HG03066 (cell line): ENCODE measurements at regions not wholly inside any gene's neighbourhood (a gene's known extent, or its start where the extent isn't known, plus 50 kb on each side); places are given as distances from the start of the nearest gene placed in this dataset.

ENCODE experiments used
- ATAC-seq: cut with Tn5 transposase; IDR thresholded peaks from one replicate; pipeline ENCODE4 v1.9.1; 2021; ENCODE audit warnings: low read depth; ENCODE audit not compliant: unreplicated experiment

DNA sequence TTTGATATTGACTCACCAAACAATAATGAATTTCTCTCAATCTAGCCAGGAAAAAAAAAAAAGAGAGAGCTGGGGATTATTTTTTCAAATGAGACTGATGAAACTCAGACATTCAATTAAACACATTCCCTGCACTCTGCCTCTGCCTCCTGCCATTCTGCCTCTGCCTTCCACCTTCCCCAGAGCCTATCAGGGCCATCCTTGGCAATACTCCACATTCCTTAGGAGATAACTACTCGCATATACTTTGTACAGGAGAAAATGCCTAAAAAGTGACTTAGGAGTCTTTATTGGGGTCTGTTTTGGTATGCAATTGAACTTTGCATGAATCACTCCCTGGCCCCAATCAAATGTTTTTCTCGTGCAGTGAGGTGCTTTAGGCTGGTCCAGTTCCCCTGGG is 246.6 kb upstream of the PLET1 start:
- ATAC-seq: no peak

DNA sequence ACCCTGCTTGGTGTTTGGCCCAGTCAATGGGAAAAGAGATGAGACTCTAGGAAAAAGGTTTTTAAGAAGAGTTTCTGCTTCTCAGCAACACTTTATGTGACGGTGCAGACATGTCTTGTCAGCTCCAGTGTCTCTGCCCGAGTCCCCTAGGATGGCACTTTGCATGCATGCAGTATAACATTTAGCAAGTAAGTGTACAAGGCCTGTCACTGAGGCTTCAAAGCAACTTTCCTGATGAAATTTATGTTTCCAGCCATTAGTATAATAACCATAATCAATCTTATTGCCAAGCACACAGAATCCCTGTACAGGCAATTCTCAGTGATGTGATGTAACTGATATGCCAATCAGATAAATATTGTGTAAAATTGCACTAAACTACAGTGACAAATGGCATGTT is 248.1 kb upstream of the PLET1 start:
- no peak for ATAC-seq

DNA sequence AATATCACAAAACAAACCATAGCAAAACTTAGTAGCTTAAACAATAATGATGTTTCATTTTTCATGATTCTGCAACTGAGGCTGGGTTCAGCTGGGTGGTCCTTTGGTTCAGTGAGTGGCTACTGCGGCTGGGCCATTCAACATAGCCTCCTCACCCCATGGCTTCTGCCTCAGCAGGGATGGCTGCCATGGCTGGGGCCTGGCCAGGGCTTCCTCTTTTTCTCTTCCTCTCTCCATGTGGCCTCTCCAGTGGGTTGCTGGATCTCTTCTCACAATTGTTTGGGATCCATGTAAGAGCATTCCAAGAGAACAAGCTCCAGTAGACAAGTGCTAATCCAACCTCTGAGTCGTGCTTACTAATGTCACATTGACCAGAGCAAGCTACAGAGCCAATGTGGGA is 248.6 kb upstream of the PLET1 start:
- no peak for ATAC-seq

DNA sequence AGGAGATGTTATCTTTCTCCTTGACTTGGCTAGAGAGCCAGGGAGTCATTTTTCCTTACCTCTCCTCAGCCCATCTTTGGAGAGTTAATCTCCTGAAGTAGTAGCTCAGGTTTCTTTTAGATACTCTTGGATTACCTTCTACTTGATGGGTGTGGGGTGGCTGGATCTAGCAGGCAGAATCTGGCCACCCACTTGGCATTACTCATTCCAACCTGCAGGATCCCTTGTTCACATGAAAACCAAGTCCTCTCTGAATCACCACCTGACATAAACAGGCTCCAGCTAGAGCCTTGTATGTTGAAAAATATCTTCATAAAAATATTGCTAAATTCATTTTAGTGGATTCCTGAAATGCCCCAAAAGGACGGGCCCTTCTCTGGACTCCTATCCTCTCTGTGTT is 250.6 kb upstream of the PLET1 start:
- ATAC-seq: no peak

DNA sequence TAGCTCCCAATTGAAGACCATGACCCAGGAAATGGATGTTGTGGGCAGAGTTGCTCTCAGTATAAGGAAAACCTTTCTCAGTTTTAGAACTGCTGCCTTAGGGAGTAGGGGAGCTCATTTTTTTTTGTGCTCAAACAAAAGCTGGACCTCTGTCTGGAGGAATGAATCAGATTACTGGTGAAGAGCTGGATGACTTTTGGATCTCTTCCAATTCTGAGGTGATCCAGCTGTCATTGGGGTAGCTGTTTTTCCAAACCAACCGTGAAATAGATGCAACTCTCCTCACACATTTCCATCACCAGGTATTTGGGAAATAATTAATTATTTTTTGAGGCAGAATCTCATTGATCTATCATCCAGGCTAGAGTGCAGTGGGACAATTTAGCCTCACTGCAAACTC is 251.3 kb upstream of the PLET1 start:
- no peak for ATAC-seq

DNA sequence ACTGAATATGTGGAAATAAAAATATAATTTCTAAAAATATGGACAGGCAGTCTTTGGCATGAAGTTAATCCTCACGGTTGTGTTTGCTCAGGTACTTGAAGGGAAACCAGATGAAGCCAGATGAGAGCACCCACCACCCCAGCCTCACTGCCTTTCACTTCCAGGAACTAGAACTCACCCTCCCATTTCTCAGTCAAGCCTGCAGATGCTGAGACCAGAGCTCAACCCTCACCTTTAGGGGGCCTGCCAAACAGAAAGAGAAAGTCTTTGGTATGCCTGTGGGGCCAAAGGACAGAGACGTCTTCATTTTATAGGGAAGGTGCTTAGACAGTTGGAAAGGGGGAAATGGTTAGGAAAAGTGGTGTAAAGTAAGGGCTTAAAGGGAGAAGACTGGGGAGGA is 252.8 kb upstream of the PLET1 start:
- ATAC-seq: no peak

DNA sequence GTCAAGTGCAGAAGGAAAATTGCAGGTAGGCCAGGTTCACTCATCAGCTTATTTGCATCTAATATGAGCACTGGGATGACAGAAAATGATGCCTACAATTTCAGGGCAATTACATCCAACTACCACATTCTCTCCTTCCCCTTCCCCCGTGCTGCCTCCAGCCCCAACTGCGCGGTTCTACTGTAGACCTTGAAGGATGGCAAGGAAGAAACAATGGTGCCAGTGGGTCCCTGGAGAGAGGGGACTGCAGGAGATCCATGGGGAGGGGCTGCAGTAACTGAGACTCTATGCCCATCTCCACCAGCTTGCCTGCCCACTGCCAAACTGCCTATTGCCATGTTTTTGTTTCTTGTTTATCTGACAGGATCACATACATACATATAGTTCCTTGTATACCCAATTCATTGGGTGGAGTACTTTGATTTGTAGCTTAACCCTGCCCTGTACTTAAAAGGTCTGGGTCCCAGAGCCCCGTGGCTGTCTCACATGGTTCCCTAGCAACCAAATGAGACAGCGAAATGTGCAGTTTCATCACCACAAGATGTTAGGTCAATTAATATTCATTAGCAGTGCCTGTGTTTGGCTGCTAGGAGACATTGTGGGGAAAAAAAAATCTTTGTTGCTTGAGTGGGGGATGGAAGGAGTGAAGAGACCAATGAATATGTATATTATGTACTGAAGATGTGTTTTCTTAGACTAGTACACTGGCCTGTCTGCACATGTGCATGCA is 253.5 kb upstream of the PLET1 start:
- ATAC-seq: no peak

DNA sequence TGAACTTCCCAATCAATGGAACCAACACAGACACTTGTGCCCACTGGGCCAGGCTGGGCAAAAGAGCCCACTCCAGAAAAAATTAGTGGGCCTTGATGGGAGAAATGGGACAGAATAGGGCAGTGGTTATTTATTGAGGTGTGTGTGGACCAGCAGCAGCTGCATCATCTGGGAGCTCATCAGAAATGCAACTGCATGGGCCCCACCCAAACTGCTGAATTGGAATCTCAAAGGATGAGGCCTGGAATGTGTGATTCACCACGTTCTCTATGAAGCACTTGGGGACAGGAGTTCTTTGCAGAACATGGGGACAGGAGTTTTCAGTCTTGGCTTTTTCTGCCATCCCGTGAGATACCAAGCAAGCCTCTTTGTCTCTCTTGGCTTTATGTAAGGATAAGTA is 255.6 kb upstream of the PLET1 start:
- no peak for ATAC-seq

DNA sequence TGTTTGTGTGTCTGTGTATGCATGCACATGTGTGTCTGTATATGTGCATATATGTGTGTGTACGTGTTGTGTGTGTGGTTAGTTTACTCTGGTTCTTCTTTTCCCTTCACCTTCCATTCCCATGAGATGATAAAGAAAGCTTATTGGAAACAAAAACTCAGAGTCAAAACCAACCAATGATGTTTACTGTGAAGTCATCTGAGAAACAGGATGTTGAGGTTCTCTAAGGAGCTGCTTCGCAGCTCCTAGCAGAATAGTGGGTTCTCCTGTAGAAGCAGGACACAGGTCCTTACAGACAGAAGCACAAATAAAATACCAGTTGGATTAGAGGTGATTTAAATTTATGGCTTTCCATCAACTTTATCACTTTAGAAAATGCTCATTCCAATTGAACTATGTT is 256.1 kb upstream of the PLET1 start:
- no peak for ATAC-seq

DNA sequence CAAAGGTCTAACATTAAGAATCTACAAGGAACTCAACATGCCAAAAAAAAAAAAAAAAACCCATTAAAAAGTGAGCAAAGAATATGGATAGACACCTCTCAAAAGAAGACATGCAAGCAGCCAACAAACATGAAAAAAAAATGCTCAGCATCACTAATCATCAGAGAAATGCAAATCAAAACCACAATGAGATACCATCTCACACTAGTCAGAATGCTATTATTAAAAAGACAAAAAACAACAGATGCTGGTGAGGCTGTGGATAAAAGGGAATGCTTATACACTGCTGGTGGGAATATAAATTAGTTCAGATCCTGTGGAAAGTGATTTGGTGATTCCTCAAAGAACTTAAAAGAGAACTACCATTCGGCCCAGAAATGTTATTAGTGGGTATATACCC is 257.7 kb upstream of the PLET1 start:
- no peak for ATAC-seq

DNA sequence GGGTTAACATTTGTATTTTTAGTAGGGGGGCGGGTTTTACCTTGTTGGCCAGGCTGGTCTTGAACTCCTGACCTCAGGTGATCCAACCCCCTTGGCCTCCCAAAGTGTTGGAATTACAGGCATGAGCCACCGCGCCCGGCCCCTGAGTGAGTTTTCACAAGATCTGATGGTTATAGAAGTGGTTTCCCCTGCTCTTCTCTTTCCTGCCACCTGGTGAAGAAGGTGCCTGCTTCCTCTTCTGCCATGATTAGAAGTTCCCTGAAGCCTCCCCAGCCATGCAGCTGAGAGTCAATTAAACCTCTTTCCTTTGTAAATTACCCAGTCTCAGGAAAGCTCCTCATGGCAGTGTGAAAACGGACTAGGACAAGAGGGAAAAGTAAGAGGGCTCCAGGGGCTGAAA is 259.1 kb upstream of the PLET1 start:
- no peak for ATAC-seq

DNA sequence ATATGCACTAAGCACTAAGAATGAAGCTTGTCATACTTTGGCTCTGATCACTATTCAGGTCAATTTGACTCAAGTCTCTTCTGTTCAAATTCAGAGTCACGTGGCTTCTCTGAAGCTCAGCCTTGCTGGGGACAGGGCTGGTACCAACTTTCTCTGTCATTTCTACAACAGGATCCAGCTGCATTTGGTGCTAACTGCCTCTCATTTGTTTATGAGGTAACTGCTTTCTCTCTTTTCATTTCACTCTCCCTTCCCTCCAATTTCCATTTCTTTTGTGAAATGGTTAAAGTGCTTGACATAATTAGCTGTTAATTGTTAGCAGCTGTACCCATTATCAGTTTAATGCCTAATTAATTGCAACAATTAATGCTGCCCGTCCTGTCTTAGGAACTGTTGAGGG is 259.7 kb upstream of the PLET1 start:
- ATAC-seq: no peak

DNA sequence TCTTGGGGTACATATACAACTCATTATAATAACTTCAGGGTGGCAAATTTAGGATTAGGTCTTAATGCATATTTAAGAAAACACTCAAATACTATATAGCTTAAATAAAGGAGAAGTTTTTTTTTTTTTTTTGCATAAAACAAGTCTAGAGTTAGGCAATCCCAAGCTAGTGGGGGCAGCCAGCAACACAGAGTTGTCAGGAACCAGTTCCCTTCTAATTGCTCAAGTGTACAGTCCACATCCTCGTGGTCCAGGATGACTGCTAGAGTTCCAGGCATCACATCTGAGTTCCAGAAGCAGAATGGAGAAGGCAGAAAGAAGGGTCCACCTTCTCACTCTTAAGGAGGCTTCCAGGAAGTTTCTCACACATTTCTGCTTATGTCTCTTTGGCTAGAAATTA is 261.9 kb upstream of the PLET1 start:
- no peak for ATAC-seq

DNA sequence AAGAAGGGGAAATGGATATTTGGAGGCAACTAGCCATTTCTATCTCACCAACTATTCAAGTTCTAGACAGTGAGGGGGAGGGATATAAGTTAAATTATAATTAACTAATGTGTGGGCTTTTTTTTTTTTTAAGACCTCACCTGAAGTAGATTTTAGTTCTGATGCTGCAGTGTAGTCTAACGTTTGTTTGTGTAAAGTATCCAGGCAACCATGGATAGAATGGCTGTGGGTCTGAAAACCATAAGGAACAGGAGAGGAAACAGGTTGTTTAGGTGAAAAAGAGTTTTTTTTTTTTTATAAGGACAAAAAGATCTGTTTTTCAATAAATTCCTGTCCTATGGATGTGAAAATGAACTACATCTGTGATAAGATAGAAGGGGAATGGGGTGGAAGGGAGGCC is 262.4 kb upstream of the PLET1 start:
- no peak for ATAC-seq

DNA sequence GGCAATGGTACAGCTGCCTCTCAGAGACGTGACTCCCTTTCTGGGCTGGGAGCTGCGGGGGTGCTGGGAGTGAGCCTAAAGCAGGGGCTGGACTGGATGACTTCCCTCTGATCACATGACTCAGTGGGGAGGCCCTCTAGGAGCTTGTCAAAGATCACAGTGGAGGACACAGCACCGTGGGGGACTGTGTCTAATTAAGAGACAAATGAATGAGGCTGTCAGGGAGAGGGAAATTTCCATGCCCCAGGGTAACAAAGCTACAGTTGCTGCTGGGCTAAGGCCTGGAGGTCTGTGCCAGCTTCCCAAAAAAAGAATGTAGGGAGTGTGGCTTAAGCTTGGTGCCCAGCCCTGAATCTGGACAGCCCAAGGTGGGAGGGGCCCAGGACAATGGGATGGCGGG is 262.8 kb upstream of the PLET1 start:
- no peak for ATAC-seq

DNA sequence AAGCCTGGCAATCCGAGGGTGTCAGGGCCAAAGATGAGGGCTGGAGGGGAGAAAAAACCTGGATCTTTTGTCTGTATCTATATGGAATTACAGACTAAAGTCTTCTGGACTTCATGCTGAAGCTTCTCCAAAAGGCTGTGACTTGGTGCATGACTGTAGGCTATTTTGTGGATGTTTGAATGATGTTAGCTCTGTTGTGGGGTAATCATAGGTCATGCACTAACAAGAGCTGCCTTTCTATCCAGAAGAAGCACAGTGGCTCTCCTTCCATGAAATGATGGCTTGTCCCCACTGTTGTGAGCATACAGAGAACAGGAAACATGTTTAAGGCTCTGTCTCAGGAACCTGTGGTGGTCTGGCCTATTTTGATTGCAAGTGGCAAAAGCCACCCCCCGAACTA is 263.3 kb upstream of the PLET1 start:
- ATAC-seq: no peak

DNA sequence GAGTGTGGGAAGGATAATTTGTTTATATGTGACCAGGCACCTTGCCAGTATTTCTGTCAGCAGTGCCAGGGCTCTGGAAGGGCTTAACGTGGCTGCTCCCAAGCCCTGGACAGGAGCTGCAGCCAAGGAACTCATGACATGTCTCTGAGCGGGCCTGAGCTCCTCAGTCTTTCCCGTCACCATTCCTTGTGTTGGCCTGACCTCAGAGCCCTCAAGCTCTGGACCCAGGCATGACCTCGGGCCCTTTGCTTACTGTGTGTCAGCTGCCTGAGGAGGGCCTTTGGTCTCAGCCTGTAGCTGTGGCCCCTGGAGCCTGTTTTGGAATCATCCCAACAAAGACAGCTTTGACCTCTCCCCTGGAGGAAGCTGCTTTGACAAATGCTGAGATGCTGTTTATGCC is 264.1 kb upstream of the PLET1 start:
- no peak for ATAC-seq

DNA sequence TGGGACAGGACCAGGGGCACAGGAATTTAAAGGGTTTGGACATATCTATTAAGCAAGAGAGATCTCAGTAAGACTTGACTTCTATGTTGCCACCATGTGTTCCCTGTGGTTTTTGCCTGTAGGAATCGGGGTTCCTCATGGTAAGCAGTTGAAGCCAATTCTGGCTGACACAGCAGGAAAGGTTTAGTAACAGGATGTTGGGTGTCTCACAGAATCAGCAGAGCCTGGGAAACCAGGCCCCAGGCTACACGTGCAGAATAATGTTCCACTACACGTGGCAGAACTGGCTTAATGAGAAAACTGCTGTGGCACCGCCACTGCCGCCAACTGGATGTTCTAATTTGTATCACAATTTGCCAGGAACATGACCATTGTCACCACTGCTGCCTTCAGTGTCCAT is 264.6 kb upstream of the PLET1 start:
- no peak for ATAC-seq

DNA sequence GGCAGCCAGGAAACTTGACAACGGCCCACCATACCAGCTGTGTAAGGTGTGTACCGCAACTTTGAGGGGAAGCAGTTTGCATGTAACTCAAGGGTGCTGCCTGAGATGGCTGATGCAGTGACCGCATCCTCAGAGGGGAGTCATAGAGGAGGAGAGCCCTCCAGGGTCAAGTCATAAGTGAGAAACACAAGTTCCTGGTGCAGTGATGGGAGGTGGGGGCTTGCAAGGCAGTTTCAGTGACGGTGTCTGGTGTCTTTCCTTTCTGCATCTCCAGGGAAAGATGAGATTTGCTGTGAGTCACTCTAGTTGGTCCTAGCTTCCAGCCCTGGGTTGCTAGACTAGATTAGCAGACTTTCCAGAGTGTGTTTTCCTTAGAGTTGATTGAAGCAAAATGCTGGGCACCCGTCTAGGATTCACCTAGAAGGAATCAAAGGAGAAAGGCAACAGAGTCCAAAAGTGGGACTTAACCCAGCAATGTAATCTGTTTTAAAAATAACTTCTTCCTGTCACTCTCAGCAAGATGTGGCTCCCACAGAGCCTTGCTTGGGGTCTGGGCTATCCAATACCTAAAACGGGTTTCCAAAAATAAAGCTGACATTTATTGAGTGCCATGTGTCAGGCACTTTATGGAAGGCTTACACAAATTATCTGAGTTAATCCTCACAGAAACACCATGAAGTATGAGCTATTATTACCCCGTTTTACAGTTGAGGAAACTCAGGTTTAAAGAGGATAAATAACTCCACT is 265.4 kb upstream of the PLET1 start:
- ATAC-seq: no peak

DNA sequence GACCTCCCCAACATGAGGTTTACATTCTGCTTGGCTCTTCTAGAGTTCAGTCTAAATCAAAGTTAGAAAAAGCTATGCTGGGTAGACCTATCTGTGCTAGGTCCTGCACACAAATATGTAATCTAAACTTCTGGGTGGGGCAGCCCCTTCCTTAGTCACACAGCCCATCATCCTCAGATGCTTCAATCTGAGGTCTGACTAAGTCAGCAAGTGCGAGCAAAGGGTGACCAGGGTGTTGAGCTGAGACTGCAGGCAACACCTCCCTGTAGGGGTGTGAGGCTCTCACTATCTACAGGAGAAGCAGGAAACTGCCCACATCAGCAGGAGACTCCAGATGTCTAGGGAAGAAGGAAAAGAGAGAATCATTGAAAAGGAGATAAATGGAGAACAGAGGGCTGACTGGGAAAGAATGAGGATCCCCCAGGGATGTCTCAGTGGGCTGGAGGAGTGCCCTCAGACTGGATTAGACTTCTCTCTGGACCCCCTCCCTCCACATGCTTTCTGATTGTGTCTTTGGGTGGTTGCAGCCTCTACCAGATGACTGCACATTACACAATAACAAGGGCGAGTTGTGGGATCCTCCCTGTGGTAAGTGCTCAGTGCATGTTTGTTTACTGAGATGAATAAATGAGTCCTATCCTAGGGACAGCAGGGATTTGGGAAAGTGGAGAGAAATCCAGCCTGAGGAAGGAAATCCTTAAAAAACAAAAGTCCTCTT is 266.2 kb upstream of the PLET1 start:
- no peak for ATAC-seq

DNA sequence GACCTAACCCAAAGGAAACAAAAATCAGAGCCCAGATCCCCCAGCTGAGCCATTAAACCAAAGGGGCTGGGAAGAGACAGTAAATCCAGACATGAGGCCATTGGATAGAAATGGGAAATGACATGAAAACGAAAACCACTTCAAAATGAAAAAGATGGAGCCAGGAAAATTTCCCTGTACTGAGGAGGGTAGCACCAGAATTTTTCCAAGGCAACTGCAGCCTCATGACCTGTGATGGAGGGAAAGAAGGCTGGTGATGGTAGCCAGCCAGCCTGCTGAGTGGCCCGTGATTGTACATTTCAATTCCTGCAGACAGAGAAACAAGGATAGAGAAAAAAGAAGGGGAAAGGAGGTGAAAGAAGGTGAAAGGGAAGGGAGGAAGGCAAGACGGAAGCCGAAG is 268.4 kb upstream of the PLET1 start:
- ATAC-seq: no peak

DNA sequence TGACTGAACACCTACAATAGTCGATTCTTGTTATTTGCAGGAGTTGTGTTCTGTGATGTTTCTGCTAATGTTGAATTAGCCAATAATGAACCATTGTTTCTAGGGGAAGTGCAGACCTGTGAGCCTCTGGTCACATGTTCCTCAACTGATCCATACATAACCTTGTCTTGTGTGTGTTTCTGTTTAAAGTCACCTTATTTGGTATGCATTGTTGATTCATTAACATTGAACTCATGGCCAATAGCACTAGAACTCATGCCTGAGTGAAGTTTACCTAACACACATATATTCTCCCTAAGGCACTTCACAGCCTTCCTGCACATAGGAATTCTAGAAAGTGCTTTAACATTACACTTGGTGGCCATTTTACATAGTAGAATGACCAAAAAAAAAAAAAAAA is 271.8 kb upstream of the PLET1 start:
- no peak for ATAC-seq
